H1 (cell line): ENCODE measurements at regions not wholly inside any gene's neighbourhood (a gene's known extent, or its start where the extent isn't known, plus 50 kb on each side); places are given as distances from the start of the nearest gene placed in this dataset.

ENCODE experiments used
- CTCF ChIA-PET: fragments of 300-600 bp; sonication (Branson Sonifier 250); formaldehyde crosslinking; loops from one replicate; lab custom pipeline; 2021; ENCODE audit not compliant: partially characterized antibody; lab: Charles Lee
- POLR2A ChIA-PET: fragments of 300-600 bp; sonication (Branson Sonifier 250); formaldehyde crosslinking; loops from one replicate; lab custom pipeline; 2021; ENCODE audit warnings: inconsistent platforms; ENCODE audit not compliant: partially characterized antibody; lab: Charles Lee
- DNase-seq, 2 experiments: peaks; one replicate each; pipeline versions ENCODE4 v3.0.0 to v3.0.0-alpha.2; 2010 to 2022; ENCODE audit warnings: low spot score in 2 of 2, low read depth in 1 of 2, mixed read lengths in 1 of 2
- FAIRE-seq: peaks from 2 replicates; lab custom pipeline; 2011; peaks lifted over from hg19 to GRCh38; lab: Jason Lieb, UNC
- H2AFZ ChIP-seq: 2 replicates; pipeline ENCODE4 v1.8.1; 2012; ENCODE audit warnings: low read length, inconsistent platforms
- H2AK5ac ChIP-seq: 2 replicates; pipeline ENCODE4 v1.6.1; 2013; ENCODE audit warnings: low read depth, low read length
- H2BK120ac ChIP-seq: replicated peaks from 2 replicates; pipeline ENCODE3; 2013; ENCODE audit warnings: low read depth, low read length, inconsistent platforms
- H2BK12ac ChIP-seq: 2 replicates; pipeline ENCODE4 v1.6.1; 2013; ENCODE audit warnings: low read depth, low read length
- H2BK15ac ChIP-seq: 2 replicates; pipeline ENCODE4 v1.6.1; 2013; ENCODE audit warnings: low read length
- H2BK20ac ChIP-seq: 2 replicates; pipeline ENCODE4 v1.6.1; 2013; ENCODE audit warnings: low read length
- H2BK5ac ChIP-seq: 2 replicates; pipeline ENCODE4 v1.6.1; 2013; ENCODE audit warnings: low read depth, low read length
- H3K14ac ChIP-seq: 2 replicates; pipeline ENCODE4 v1.6.1; 2013; ENCODE audit warnings: inconsistent platforms; ENCODE audit not compliant: insufficient read length
- H3K18ac ChIP-seq: 2 replicates; pipeline ENCODE4 v1.6.1; 2013; ENCODE audit warnings: low read length; ENCODE audit errors: extremely low read depth
- H3K23ac ChIP-seq: 2 replicates; pipeline ENCODE4 v1.6.1; 2013; ENCODE audit warnings: inconsistent platforms; ENCODE audit not compliant: insufficient read length
- H3K23me2 ChIP-seq: 2 replicates; pipeline ENCODE4 v1.6.1; 2013; ENCODE audit warnings: low read depth, low read length
- H3K27ac ChIP-seq: 2 replicates; pipeline ENCODE4 v1.6.1; 2011; ENCODE audit warnings: low read depth, low read length, inconsistent platforms
- H3K27me3 ChIP-seq, 4 experiments: replicated peaks in 1 of 4; 1 replicate in 1 of 4; 2 replicates in 3 of 4; pipeline versions ENCODE4 v1.6.1 to v1.8.1; 2011 to 2013; ENCODE audit warnings: low read length in 3 of 4, mild to moderate bottlenecking in 3 of 4, inconsistent platforms in 2 of 4, mixed read lengths in 2 of 4, moderate library complexity in 1 of 4; ENCODE audit not compliant: control insufficient read depth in 3 of 4, insufficient read depth in 3 of 4; ENCODE audit errors: extremely low read depth in 1 of 4
- H3K36me3 ChIP-seq, 4 experiments: 2 replicates each; pipeline versions ENCODE4 v1.6.1 to v1.8.1; 2011 to 2013; ENCODE audit warnings: mild to moderate bottlenecking in 4 of 4, low read length in 3 of 4, moderate library complexity in 2 of 4, control low read depth in 1 of 4, inconsistent platforms in 1 of 4; ENCODE audit not compliant: insufficient read depth in 4 of 4, control insufficient read depth in 2 of 4
- H3K4ac ChIP-seq: replicated peaks from 2 replicates; pipeline ENCODE3; 2013; ENCODE audit warnings: low read length, low read depth, mixed read lengths, inconsistent platforms; ENCODE audit not compliant: insufficient read length
- H3K4me1 ChIP-seq, 4 experiments: replicated peaks in 1 of 4; 1 replicate in 1 of 4; 2 replicates in 3 of 4; pipeline versions ENCODE4 v1.6.1 to v1.8.1; 2011 to 2013; ENCODE audit warnings: low read length in 3 of 4, inconsistent platforms in 2 of 4, mixed read lengths in 1 of 4; ENCODE audit not compliant: insufficient read depth in 4 of 4, control insufficient read depth in 3 of 4
- H3K4me2 ChIP-seq, 2 experiments: 2 replicates each; pipeline versions ENCODE4 v1.6.1 to v1.8.1; 2011 to 2013; ENCODE audit warnings: low read depth in 2 of 2, low read length in 2 of 2, control low read depth in 1 of 2, inconsistent platforms in 1 of 2, mild to moderate bottlenecking in 1 of 2; ENCODE audit not compliant: insufficient read depth in 1 of 2
- H3K4me3 ChIP-seq, 4 experiments: fragments of 200-600, 300-600 bp in 1 of 4; sonication (generic), shearing (Covaris generic), sonication (Bioruptor Twin) in 1 of 4; 2 replicates each; pipeline versions ENCODE4 v1.5.1 to v1.8.1; 2011 to 2016; ENCODE audit warnings: low read length in 4 of 4, low read depth in 3 of 4, control low read depth in 2 of 4, inconsistent platforms in 2 of 4, mild to moderate bottlenecking in 2 of 4, mixed read lengths in 1 of 4, moderate library complexity in 1 of 4; ENCODE audit not compliant: insufficient read depth in 2 of 4; ENCODE audit errors: extremely low read depth in 1 of 4
- H3K56ac ChIP-seq: replicated peaks from 2 replicates; pipeline ENCODE3; 2013; ENCODE audit warnings: low read depth, mild to moderate bottlenecking, mixed read lengths, low read length, inconsistent platforms; ENCODE audit not compliant: insufficient read length
- H3K79me1 ChIP-seq: 2 replicates; pipeline ENCODE4 v1.6.1; 2013; ENCODE audit warnings: low read depth, low read length, control low read depth
- H3K79me2 ChIP-seq, 2 experiments: 2 replicates each; pipeline versions ENCODE4 v1.6.1 to v1.8.1; 2012 to 2013; ENCODE audit warnings: low read length in 2 of 2, mild to moderate bottlenecking in 2 of 2, inconsistent platforms in 1 of 2; ENCODE audit not compliant: insufficient read depth in 2 of 2, control insufficient read depth in 1 of 2
- H3K9ac ChIP-seq, 4 experiments: replicated peaks in 1 of 4; 1 replicate in 1 of 4; 2 replicates in 3 of 4; pipeline versions ENCODE4 v1.6.1 to v1.8.1; 2011 to 2013; ENCODE audit warnings: low read depth in 3 of 4, low read length in 3 of 4, control low read depth in 2 of 4, mild to moderate bottlenecking in 2 of 4, moderate library complexity in 2 of 4, inconsistent platforms in 1 of 4; ENCODE audit errors: extremely low read depth in 1 of 4
- H3K9me3 ChIP-seq, 2 experiments: 2 replicates each; pipeline versions ENCODE4 v1.6.1 to v1.8.1; 2012 to 2013; ENCODE audit warnings: mild to moderate bottlenecking in 2 of 2, moderate library complexity in 2 of 2, control low read depth in 1 of 2, inconsistent platforms in 1 of 2, low read depth in 1 of 2, low read length in 1 of 2, mixed read lengths in 1 of 2; ENCODE audit not compliant: insufficient read depth in 2 of 2
- H4K20me1 ChIP-seq, 2 experiments: replicated peaks in 1 of 2; 2 replicates each; pipeline versions ENCODE3 to v1.8.1; 2011 to 2013; ENCODE audit warnings: inconsistent platforms in 2 of 2, low read length in 2 of 2, mild to moderate bottlenecking in 1 of 2; ENCODE audit not compliant: insufficient read depth in 2 of 2, control insufficient read depth in 1 of 2
- H4K5ac ChIP-seq: 2 replicates; pipeline ENCODE4 v1.6.1; 2013; ENCODE audit warnings: low read length, low read depth, mixed read lengths, inconsistent platforms; ENCODE audit not compliant: insufficient read length
- H4K8ac ChIP-seq: 2 replicates; pipeline ENCODE4 v1.8.0; 2013; ENCODE audit warnings: mild to moderate bottlenecking, moderate library complexity, low read length, inconsistent platforms; ENCODE audit not compliant: insufficient read depth; ENCODE audit errors: extremely low read depth
- H4K91ac ChIP-seq: replicated peaks from 2 replicates; pipeline ENCODE3; 2013; ENCODE audit warnings: low read length, mixed read lengths, inconsistent platforms; ENCODE audit not compliant: insufficient read length
- GTF2F1 ChIP-seq: IDR thresholded peaks from 2 replicates; pipeline ENCODE4 v1.6.1; 2012; ENCODE audit warnings: low read depth, low read length, improper control_type of control experiment, borderline replicate concordance
- KDM1A ChIP-seq: fragments of 200-600, 300-600 bp; sonication (generic); IDR thresholded peaks from 2 replicates; pipeline ENCODE4 v1.7.1; 2016; ENCODE audit warnings: mild to moderate bottlenecking, low read length, borderline replicate concordance
- POLR2A ChIP-seq, 2 experiments: IDR thresholded peaks; 1 replicate in 1 of 2; 2 replicates in 1 of 2; pipeline ENCODE4 v1.6.1; 2011; ENCODE audit warnings: low read depth in 2 of 2, low read length in 2 of 2, mild to moderate bottlenecking in 2 of 2; ENCODE audit errors: control extremely low read depth in 1 of 2
- RBBP5 ChIP-seq: IDR thresholded peaks from 2 replicates; pipeline ENCODE4 v1.7.1; 2012; ENCODE audit warnings: low read depth, mild to moderate bottlenecking, inconsistent platforms, low read length, moderate library complexity, borderline replicate concordance
- SP2 ChIP-seq: IDR thresholded peaks from 2 replicates; pipeline ENCODE4 v1.6.1; 2012; ENCODE audit warnings: mild to moderate bottlenecking, low read length, inconsistent platforms
- TBP ChIP-seq: IDR thresholded peaks from 2 replicates; pipeline ENCODE4 v1.6.1; 2011; ENCODE audit warnings: low read depth, low read length, improper control_type of control experiment
- YY1 ChIP-seq: IDR thresholded peaks from 2 replicates; pipeline ENCODE4 v1.6.1; 2011; ENCODE audit warnings: low read depth, mild to moderate bottlenecking, low read length
- WGBS, 2 experiments: shearing (Covaris generic) in 1 of 2; methylation state at CpG; one replicate each; pipeline versions ENCODE4 v1.1.6 to v1.1.7; 2013 to 2015; ENCODE audit warnings: low lambda C conversion rate in 2 of 2, mixed read lengths in 2 of 2, inconsistent platforms in 1 of 2, low coverage in 1 of 2, missing lambda C conversion rate in 1 of 2; ENCODE audit not compliant: insufficient replicate concordance in 2 of 2, insufficient coverage in 1 of 2, insufficient read length in 1 of 2; ENCODE audit errors: extremely low coverage in 1 of 2, missing lambda C conversion rate in 1 of 2; 5-methylcytosine and 5-hydroxymethylcytosine counted together
- TF ChIP-seq, protein P1 (sequence below): IDR thresholded peaks from 2 replicates; pipeline ENCODE4 v1.6.1; 2011; ENCODE audit warnings: low read length, improper control_type of control experiment
- TF ChIP-seq, protein P2 (sequence below): IDR thresholded peaks from 2 replicates; pipeline ENCODE4 v1.6.1; 2012; ENCODE audit warnings: inconsistent platforms
- TF ChIP-seq, protein P3 (sequence below): IDR thresholded peaks from 2 replicates; pipeline ENCODE4 v1.6.1; 2012; ENCODE audit warnings: low read length, inconsistent platforms
- TF ChIP-seq, protein P4 (sequence below): IDR thresholded peaks from 2 replicates; pipeline ENCODE4 v1.6.1; 2011; ENCODE audit warnings: low read depth, mild to moderate bottlenecking, low read length; ENCODE audit not compliant: insufficient read depth

DNA sequence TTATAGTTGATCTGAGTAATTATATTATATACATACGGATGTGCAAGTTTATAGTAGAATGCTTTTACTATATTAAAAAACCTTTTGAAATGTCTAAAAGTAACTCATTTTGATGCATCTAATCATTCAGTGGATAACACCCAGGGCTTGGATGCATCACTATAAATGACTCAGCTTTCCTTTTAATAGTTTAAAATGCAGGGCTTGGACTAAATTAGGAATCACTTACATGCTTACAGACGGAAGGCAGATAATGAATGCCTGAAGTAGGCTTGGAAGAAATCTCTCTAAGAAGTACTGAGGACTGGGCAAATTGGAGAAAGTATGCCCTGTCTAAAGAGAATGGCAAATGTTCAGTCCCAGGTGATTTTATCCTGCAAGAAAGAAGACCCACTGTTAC lies 362.5 kb upstream of the CCNH start:
- no peak overlapping the region for H3K56ac ChIP-seq
- H4K5ac ChIP-seq = no peak overlapping the region
- H3K14ac ChIP-seq = no peak overlapping the region
- H4K20me1 ChIP-seq = no peaks in the 10 kb centered on the region
- H4K8ac ChIP-seq = no peak overlapping the region
- no peak overlapping the region for H3K23ac ChIP-seq
- H3K23me2 ChIP-seq = peaks cover 2% of the 10 kb centered on the region; the same call in 1 of the 2 replicates
- H3K4ac ChIP-seq = no peak overlapping the region
- no peak overlapping the region for H2AK5ac ChIP-seq
- CTCF ChIA-PET = interaction anchor here (1.0 to 2.0 kb wide), 2 partner anchors 10 to 916 kb away, joined by 5 to 10 read pairs; no protein-coding TSS in a partner anchor
- no peaks in the 10 kb centered on the region for H3K36me3 ChIP-seq
- no peak overlapping the region for H2AFZ ChIP-seq
- no peaks in the 10 kb centered on the region for H3K79me2 ChIP-seq
- no peak overlapping the region for H3K4me2 ChIP-seq
- no peak overlapping the region for H2BK15ac ChIP-seq
- H2BK120ac ChIP-seq = no peak overlapping the region
- 94% methylated on average over 2 of the region's 2 CpGs; no CpG with 5 or more reads in 1 of the 2 experiments for WGBS, 2 experiments
- no peaks in the 10 kb centered on the region for H3K9me3 ChIP-seq
- H3K4me1 ChIP-seq = peaks cover 0 to 6% (median 1%) of the 10 kb centered on the region in 4 experiments; a peak in 2 of 7 replicates
- no peaks in the 10 kb centered on the region for H3K79me1 ChIP-seq
- H4K91ac ChIP-seq = no peak overlapping the region
- H2BK12ac ChIP-seq = no peak overlapping the region
- no peak overlapping the region for H3K18ac ChIP-seq
- no peak overlapping the region for H3K27ac ChIP-seq
- no peak for DNase-seq
- no peak overlapping the region for H3K4me3 ChIP-seq
- H3K27me3 ChIP-seq = no peaks in the 10 kb centered on the region; a peak in 1 of 7 replicates
- no peak overlapping the region for H3K9ac ChIP-seq
- FAIRE-seq = no peak
- no peak overlapping the region for H2BK20ac ChIP-seq
- POLR2A ChIA-PET = no interaction called here
- H2BK5ac ChIP-seq = no peak overlapping the region
- TF ChIP-seq GTF2F1 = no peak
- no peak for TF ChIP-seq RBBP5
- TF ChIP-seq POLR2A (IDR thresholded peaks at IDR 0.05; ENCODE audit: control extremely low read depth in 1 of 2, low read depth in 2 of 2, low read length in 2 of 2) = no peak
- TF ChIP-seq YY1 = no peak
- TF ChIP-seq TBP = no peak
- TF ChIP-seq SP2 = no peak
- TF ChIP-seq, protein P1, sequence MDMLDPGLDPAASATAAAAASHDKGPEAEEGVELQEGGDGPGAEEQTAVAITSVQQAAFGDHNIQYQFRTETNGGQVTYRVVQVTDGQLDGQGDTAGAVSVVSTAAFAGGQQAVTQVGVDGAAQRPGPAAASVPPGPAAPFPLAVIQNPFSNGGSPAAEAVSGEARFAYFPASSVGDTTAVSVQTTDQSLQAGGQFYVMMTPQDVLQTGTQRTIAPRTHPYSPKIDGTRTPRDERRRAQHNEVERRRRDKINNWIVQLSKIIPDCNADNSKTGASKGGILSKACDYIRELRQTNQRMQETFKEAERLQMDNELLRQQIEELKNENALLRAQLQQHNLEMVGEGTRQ = no peak
- TF ChIP-seq, protein P2, sequence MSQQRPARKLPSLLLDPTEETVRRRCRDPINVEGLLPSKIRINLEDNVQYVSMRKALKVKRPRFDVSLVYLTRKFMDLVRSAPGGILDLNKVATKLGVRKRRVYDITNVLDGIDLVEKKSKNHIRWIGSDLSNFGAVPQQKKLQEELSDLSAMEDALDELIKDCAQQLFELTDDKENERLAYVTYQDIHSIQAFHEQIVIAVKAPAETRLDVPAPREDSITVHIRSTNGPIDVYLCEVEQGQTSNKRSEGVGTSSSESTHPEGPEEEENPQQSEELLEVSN = no peak
- TF ChIP-seq, protein P3, sequence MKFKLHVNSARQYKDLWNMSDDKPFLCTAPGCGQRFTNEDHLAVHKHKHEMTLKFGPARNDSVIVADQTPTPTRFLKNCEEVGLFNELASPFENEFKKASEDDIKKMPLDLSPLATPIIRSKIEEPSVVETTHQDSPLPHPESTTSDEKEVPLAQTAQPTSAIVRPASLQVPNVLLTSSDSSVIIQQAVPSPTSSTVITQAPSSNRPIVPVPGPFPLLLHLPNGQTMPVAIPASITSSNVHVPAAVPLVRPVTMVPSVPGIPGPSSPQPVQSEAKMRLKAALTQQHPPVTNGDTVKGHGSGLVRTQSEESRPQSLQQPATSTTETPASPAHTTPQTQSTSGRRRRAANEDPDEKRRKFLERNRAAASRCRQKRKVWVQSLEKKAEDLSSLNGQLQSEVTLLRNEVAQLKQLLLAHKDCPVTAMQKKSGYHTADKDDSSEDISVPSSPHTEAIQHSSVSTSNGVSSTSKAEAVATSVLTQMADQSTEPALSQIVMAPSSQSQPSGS = no peak
- TF ChIP-seq, protein P4, sequence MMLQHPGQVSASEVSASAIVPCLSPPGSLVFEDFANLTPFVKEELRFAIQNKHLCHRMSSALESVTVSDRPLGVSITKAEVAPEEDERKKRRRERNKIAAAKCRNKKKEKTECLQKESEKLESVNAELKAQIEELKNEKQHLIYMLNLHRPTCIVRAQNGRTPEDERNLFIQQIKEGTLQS = no peak
- no peak for TF ChIP-seq KDM1A
